Hematopoietic multipotent progenitor cell treated with erythropoietin and hydrocortisone succinate and interleukin-3 and kit ligand, for 6 days (in vitro differentiated cells): ENCODE measurements at regions not wholly inside any gene's neighbourhood (a gene's known extent, or its start where the extent isn't known, plus 50 kb on each side); places are given as distances from the start of the nearest gene placed in this dataset.

Source experiments
- DNase-seq: peaks from one replicate; pipeline ENCODE4 v3.0.0-alpha.2; 2015

DNA sequence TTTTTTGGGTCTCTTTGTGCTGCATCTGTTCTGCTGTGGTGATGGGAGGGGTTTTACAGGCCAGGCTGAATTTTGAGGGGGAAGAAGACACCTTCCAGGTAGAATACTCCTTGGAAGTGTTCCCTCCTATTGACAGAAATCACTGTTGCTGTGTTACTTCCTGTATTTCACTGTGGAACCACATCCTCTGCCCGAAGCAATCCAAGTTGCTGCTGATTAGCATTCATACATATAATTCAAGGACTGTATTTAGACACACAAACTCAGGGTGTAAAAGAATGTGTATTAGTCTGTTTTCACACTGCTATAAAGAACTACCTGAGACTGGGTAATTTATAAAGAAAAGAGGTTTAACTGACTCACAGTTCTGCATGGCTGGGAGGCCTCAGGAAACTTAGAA lies 50.6 kb upstream of the TMEM244 start:
- DNase-seq, result no peak
